MM.1S (cell line): ENCODE measurements at regions not wholly inside any gene's neighbourhood (a gene's known extent, or its start where the extent isn't known, plus 50 kb on each side); places are given as distances from the start of the nearest gene placed in this dataset.

Source experiments
- DNase-seq: peaks from one replicate; pipeline ENCODE4 v3.0.0-alpha.2; 2015
- H2AFZ ChIP-seq: fragments of 300-600 bp; sonication (generic); 2 replicates; pipeline ENCODE4 v1.6.0; 2016; ENCODE audit warnings: antibody characterized with exemption, low read length
- H3F3A ChIP-seq: fragments of 300-600 bp; sonication (generic); 2 replicates; pipeline ENCODE4 v1.6.1; 2016; ENCODE audit warnings: mild to moderate bottlenecking, antibody characterized with exemption, low read length, moderate library complexity, mixed read lengths; ENCODE audit not compliant: insufficient read depth
- H3K27ac ChIP-seq: fragments of 300-600 bp; sonication (generic); 2 replicates; pipeline ENCODE4 v1.5.1; 2016; ENCODE audit warnings: mild to moderate bottlenecking, low read length
- H3K27me3 ChIP-seq: fragments of 300-600 bp; sonication (generic); replicated peaks from 2 replicates; pipeline ENCODE4 v1.6.0; 2016; ENCODE audit warnings: low read length; ENCODE audit not compliant: insufficient read depth
- H3K36me3 ChIP-seq: fragments of 300-600 bp; sonication (generic); replicated peaks from 2 replicates; pipeline ENCODE4 v1.6.1; 2016; ENCODE audit warnings: mild to moderate bottlenecking, low read length, mixed read lengths; ENCODE audit not compliant: insufficient read depth
- H3K4me1 ChIP-seq: fragments of 300-600 bp; sonication (generic); 2 replicates; pipeline ENCODE4 v1.6.1; 2016; ENCODE audit warnings: low read length, mixed read lengths
- H3K4me2 ChIP-seq: fragments of 300-600 bp; sonication (generic); 2 replicates; pipeline ENCODE4 v1.6.0; 2016; ENCODE audit warnings: low read depth, low read length
- H3K4me3 ChIP-seq: fragments of 300-600 bp; sonication (generic); 2 replicates; pipeline ENCODE4 v1.5.1; 2016; ENCODE audit warnings: low read length, mixed read lengths
- H3K79me2 ChIP-seq: fragments of 300-600 bp; sonication (generic); 2 replicates; pipeline ENCODE4 v1.6.1; 2016; ENCODE audit warnings: mixed run types, low read length, mixed read lengths
- H3K9ac ChIP-seq: fragments of 300-600 bp; sonication (generic); 2 replicates; pipeline ENCODE4 v1.6.1; 2016; ENCODE audit warnings: low read length, mixed read lengths
- H3K9me2 ChIP-seq: fragments of 300-600 bp; sonication (generic); replicated peaks from 2 replicates; pipeline ENCODE4 v1.6.1; 2016; ENCODE audit warnings: mild to moderate bottlenecking, low read length, mixed read lengths; ENCODE audit not compliant: insufficient read depth
- H3K9me3 ChIP-seq: fragments of 300-600 bp; sonication (generic); replicated peaks from 2 replicates; pipeline ENCODE4 v1.6.1; 2016; ENCODE audit warnings: mild to moderate bottlenecking, low read length, mixed read lengths; ENCODE audit not compliant: insufficient read depth
- H4K20me1 ChIP-seq: fragments of 300-600 bp; sonication (generic); 2 replicates; pipeline ENCODE4 v1.6.1; 2016; ENCODE audit warnings: mild to moderate bottlenecking, low read length, moderate library complexity, mixed read lengths; ENCODE audit not compliant: insufficient read depth
- EZH2 ChIP-seq: fragments of 300-600 bp; sonication (generic); optimal IDR thresholded peaks from 2 replicates; pipeline ENCODE3; 2017; ENCODE audit warnings: low read depth, mild to moderate bottlenecking, antibody characterized with exemption, low read length, mixed read lengths
- EZH2phosphoT487 ChIP-seq: fragments of 300-600 bp; sonication (generic); IDR thresholded peaks from 2 replicates; pipeline ENCODE4 v1.6.1; 2018; ENCODE audit warnings: antibody characterized with exemption, low read length
- TF ChIP-seq, protein P1 (sequence below): fragments of 300-600 bp; sonication (generic); IDR thresholded peaks from 2 replicates; pipeline ENCODE4 v1.5.1; 2016; ENCODE audit warnings: antibody characterized with exemption, low read length, mixed read lengths

DNA sequence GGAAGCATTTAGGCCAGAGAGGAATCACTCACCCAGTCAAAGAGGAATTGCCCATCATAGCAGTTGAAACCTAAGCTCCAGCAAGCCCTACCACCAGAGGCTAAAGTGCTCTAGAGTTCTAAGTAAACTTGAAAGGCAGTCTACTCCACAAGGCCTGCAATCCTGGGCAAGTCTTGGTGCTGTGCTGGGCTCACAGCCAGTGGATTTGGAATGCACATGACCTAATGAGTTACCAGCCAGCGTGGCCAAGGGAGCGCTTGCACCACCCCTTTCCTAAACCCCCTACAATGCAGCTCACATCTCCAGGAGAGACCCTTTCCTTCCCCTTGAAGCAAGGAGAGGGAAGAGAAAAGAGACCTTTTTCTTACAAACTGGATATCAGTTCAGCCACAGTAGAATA, 445.7 kb downstream of the GASK1B start:
- no peaks in the 10 kb centered on the region for H3K36me3 ChIP-seq
- H3K4me1 ChIP-seq = no peaks in the 10 kb centered on the region
- H3K27ac ChIP-seq = no peak overlapping the region
- TF ChIP-seq EZH2phosphoT487 (no peak), EZH2 (no peak)
- TF ChIP-seq, protein P1, sequence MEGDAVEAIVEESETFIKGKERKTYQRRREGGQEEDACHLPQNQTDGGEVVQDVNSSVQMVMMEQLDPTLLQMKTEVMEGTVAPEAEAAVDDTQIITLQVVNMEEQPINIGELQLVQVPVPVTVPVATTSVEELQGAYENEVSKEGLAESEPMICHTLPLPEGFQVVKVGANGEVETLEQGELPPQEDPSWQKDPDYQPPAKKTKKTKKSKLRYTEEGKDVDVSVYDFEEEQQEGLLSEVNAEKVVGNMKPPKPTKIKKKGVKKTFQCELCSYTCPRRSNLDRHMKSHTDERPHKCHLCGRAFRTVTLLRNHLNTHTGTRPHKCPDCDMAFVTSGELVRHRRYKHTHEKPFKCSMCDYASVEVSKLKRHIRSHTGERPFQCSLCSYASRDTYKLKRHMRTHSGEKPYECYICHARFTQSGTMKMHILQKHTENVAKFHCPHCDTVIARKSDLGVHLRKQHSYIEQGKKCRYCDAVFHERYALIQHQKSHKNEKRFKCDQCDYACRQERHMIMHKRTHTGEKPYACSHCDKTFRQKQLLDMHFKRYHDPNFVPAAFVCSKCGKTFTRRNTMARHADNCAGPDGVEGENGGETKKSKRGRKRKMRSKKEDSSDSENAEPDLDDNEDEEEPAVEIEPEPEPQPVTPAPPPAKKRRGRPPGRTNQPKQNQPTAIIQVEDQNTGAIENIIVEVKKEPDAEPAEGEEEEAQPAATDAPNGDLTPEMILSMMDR = no peak
- H3K4me3 ChIP-seq = no peak overlapping the region
- no peak overlapping the region for H3K4me2 ChIP-seq
- H3K79me2 ChIP-seq = no peaks in the 10 kb centered on the region
- DNase-seq = no peak
- no peaks in the 10 kb centered on the region for H3F3A ChIP-seq
- no peak overlapping the region for H3K9ac ChIP-seq
- H4K20me1 ChIP-seq = no peaks in the 10 kb centered on the region
- H3K27me3 ChIP-seq = no peaks in the 10 kb centered on the region
- no peaks in the 10 kb centered on the region for H3K9me3 ChIP-seq
- no peaks in the 10 kb centered on the region for H3K9me2 ChIP-seq
- no peak overlapping the region for H2AFZ ChIP-seq

DNA sequence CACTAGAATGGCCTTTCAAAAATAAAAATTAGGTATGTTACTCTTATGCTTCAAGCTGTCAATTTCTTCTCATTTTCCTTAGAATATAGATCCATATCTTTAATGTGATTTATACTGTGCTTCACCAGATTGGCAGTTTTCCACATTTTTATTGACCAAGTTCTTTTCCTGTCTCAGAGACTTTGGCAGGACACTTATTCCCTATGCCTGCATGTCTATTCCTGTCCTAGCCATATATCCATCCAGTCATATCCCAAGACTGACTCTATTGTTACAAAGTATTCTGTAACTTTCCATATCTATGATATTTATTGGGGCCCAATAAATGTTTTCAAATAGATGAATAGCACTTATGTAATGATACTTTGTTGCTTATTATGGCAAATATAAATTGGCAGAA, 450.7 kb downstream of the GASK1B start:
- no peaks in the 10 kb centered on the region for H3K79me2 ChIP-seq
- TF ChIP-seq EZH2 = no peak
- TF ChIP-seq, protein P1 = no peak
- TF ChIP-seq EZH2phosphoT487 = no peak

DNA sequence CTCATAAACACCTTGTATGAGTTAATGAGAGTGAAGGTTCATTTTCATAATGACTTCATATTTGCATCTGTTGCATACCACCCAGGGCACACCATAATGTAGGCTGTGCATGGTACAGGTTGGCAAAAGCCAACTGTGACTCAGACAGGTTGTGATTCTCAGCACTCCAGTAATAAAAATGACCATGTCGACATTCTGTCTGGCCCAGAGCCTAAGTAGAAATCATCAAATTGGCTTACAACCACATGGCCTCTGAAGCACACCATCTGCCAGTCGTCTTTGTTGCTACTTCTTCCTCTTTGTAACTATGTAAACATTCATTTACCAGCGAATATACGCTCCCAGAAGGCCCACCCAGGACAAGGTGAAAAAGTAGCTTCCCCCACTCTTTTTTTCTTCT, 459.5 kb downstream of the GASK1B start:
- no peaks in the 10 kb centered on the region for H3K36me3 ChIP-seq
- no peak overlapping the region for H3K4me3 ChIP-seq
- no peak overlapping the region for H2AFZ ChIP-seq
- no peaks in the 10 kb centered on the region for H3K9me2 ChIP-seq
- H3K9me3 ChIP-seq = no peaks in the 10 kb centered on the region
- no peak overlapping the region for H3K9ac ChIP-seq
- no peaks in the 10 kb centered on the region for H3K27me3 ChIP-seq
- no peak overlapping the region for H3K27ac ChIP-seq
- TF ChIP-seq, protein P1 = no peak
- no peak for TF ChIP-seq EZH2phosphoT487
- TF ChIP-seq EZH2 = no peak
- H3F3A ChIP-seq = no peaks in the 10 kb centered on the region
- H3K4me1 ChIP-seq = no peaks in the 10 kb centered on the region
- no peaks in the 10 kb centered on the region for H4K20me1 ChIP-seq
- no peak overlapping the region for H3K4me2 ChIP-seq
- DNase-seq = no peak
- H3K79me2 ChIP-seq = no peaks in the 10 kb centered on the region

More for the DNA sequence above, 450.7 kb downstream of the GASK1B start:
- no peaks in the 10 kb centered on the region for H3K4me1 ChIP-seq
- H3F3A ChIP-seq = no peaks in the 10 kb centered on the region
- no peak overlapping the region for H3K4me2 ChIP-seq
- H3K27me3 ChIP-seq = no peaks in the 10 kb centered on the region
- no peak overlapping the region for H3K9ac ChIP-seq
- H3K27ac ChIP-seq = no peak overlapping the region
- H3K36me3 ChIP-seq = no peaks in the 10 kb centered on the region
- no peaks in the 10 kb centered on the region for H3K9me3 ChIP-seq
- no peaks in the 10 kb centered on the region for H4K20me1 ChIP-seq
- H3K4me3 ChIP-seq = no peak overlapping the region
- no peak for DNase-seq
- H3K9me2 ChIP-seq = no peaks in the 10 kb centered on the region
- no peak overlapping the region for H2AFZ ChIP-seq
